ENCODE measurements at regions not wholly inside any gene's neighbourhood (a gene's known extent, or its start where the extent isn't known, plus 50 kb on each side); places are given as distances from the start of the nearest gene placed in this dataset.

DNA sequence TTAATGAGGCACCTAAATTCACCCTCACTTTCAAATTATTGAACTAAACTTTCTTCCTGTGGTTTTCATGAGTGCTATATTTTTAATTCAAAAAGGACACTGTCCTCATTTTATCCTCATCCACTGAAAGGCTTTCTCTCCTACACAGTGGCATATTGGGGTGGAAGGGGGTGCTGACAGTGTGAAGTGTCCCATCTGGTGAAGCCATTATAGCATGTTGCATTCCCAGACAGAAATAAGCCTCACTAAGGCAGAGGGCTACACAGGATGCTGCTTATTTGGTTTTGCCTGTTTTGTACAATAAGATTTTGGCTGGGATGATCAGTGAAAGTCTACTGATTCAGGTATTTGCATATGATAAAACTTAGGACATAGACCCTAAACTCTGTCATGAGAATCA is 82.4 kb upstream of the INHBA start:
- H3K36me3 Mint-ChIP-seq (ENCODE audit: low read depth) = no peaks in the 10 kb centered on the region
- no peak overlapping the region for H3K27ac Mint-ChIP-seq
- no peak overlapping the region for H3K4me3 Mint-ChIP-seq
- H3K27me3 Mint-ChIP-seq (ENCODE audit: low read depth) = peaks cover 3% of the 10 kb centered on the region
- H3K4me1 Mint-ChIP-seq (ENCODE audit: low read depth) = no peaks in the 10 kb centered on the region
- peaks cover 4% of the 10 kb centered on the region for H3K9me3 Mint-ChIP-seq

DNA sequence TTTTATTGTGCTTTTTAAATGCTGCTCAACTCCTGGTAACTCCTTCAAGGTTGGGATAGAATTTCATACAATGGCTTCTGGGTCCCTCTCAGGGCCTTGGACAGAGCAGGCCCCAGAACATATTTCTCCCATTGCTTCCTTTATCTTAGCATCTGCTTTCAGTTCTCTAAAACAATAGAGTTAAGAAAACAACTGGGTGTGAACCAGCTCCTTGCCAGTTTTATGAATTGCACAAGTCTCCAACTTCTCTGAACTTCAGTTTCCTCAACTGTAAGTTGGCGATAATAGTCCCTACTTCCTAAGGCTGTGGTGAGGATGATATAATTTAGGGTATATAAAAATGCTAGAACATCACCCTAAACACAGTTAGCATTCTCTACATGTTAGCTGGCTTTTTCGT is 77.0 kb upstream of the INHBA start:
- H3K9me3 Mint-ChIP-seq = peaks cover 4% of the 10 kb centered on the region
- no peaks in the 10 kb centered on the region for H3K36me3 Mint-ChIP-seq (ENCODE audit: low read depth)
- H3K4me3 Mint-ChIP-seq = no peak overlapping the region
- no peak overlapping the region for H3K27ac Mint-ChIP-seq
- no peaks in the 10 kb centered on the region for H3K4me1 Mint-ChIP-seq (ENCODE audit: low read depth)
- no peaks in the 10 kb centered on the region for H3K27me3 Mint-ChIP-seq (ENCODE audit: low read depth)

DNA sequence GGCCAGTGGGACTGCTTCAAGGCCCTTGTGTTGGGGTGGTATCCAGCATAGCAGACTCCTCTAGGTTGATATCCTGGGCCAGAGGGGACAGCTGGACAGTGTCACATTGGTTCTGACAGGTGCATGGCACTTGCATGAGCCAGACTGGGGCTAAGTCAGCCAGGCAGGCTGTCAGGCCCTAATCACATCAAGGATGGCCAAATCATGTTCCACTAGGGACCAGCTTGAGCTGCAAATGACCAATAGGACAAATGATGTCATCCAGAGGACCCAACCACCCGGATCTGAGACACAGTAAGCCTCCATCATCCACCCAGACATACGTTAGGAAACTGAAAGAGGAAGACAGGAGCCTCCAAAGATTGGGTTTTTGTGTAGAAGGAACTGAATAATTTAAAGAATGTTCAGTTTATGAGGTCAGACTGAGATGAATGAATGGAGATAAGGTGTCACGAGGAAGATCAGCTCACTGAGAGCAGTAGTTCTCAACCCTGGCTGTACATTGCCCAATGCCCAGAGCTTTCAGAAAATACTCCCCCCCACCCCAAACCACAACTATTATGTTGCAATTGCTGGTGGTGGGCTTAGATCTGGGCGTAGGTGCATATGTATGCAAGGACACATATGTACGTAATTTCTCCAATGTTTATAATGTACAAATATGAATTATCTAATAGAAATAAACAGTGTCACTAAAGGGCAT is 75.2 kb upstream of the INHBA start:
- no peaks in the 10 kb centered on the region for H3K27me3 Mint-ChIP-seq (ENCODE audit: low read depth)
- H3K4me3 Mint-ChIP-seq = no peak overlapping the region
- H3K36me3 Mint-ChIP-seq (ENCODE audit: low read depth) = no peaks in the 10 kb centered on the region
- H3K9me3 Mint-ChIP-seq = peaks cover 4% of the 10 kb centered on the region
- H3K27ac Mint-ChIP-seq = no peak overlapping the region
- H3K4me1 Mint-ChIP-seq (ENCODE audit: low read depth) = no peaks in the 10 kb centered on the region

DNA sequence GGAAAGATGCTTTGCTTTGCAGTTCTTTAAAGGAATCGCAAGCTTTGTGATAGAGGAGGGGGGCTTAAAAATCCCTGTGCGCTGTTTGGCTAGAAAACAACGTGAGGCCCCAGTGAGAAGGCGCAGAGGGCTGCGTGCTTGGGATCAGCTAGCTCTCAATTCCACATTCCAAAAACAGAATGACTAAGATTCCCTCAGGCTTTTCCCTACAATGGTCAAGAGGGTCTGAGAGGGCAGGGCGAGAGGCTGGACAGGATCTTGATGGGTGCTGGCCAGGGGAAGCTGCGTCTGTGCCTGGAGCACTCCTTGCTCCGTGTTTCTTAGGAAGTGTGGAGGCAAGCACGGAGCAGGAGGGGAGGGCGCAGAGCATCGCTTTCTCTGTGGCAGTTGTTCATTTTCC is 72.1 kb upstream of the INHBA start:
- no peak overlapping the region for H3K27ac Mint-ChIP-seq
- no peaks in the 10 kb centered on the region for H3K4me1 Mint-ChIP-seq (ENCODE audit: low read depth)
- H3K4me3 Mint-ChIP-seq = no peak overlapping the region
- peaks cover 4% of the 10 kb centered on the region for H3K9me3 Mint-ChIP-seq
- H3K27me3 Mint-ChIP-seq (ENCODE audit: low read depth) = no peaks in the 10 kb centered on the region
- H3K36me3 Mint-ChIP-seq (ENCODE audit: low read depth) = no peaks in the 10 kb centered on the region

DNA sequence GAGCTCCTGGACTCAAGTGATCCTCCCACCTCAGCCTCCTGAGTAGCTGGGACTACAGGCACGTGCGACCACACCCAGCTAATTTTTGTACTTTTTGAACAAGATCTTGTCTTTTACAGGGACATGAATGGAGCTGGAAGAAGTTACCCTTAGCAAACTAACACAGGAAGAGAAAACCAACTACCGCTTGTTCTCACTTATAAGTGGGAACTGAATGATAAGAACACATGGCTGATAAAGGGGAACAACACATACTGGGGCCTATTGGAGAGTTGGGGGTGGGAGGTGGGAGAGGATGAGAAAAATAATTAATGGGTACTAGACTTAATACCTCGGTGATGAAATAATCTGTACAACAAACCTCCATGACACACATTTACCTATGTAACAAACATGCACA is 70.9 kb upstream of the INHBA start:
- no peak overlapping the region for H3K27ac Mint-ChIP-seq
- no peak overlapping the region for H3K4me3 Mint-ChIP-seq
- H3K4me1 Mint-ChIP-seq (ENCODE audit: low read depth) = no peaks in the 10 kb centered on the region
- no peaks in the 10 kb centered on the region for H3K36me3 Mint-ChIP-seq (ENCODE audit: low read depth)
- H3K9me3 Mint-ChIP-seq = peaks cover 9% of the 10 kb centered on the region
- H3K27me3 Mint-ChIP-seq (ENCODE audit: low read depth) = no peaks in the 10 kb centered on the region

DNA sequence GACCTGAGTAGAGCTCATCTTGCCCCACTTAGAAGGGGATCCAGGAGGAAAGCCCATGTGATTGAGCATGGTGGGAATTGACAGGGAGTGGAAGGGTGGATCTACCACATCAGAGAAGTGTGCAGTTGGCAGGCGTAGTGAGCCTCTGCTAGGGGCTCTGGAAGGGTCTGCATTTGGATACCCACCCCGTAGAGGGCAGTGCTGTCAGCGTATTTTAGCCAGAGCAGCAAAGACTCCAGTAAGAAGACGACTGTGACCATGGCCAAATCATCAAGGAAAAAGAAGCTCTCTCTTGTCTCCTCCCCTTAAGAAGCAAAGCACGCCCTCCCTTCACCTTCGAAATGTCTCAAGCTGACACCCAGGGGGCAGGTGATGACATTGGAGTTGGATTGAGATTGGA is 68.8 kb upstream of the INHBA start:
- no peak overlapping the region for H3K4me3 Mint-ChIP-seq
- H3K27ac Mint-ChIP-seq = no peak overlapping the region
- H3K36me3 Mint-ChIP-seq (ENCODE audit: low read depth) = no peaks in the 10 kb centered on the region
- no peaks in the 10 kb centered on the region for H3K4me1 Mint-ChIP-seq (ENCODE audit: low read depth)
- H3K9me3 Mint-ChIP-seq = peaks cover 11% of the 10 kb centered on the region
- no peaks in the 10 kb centered on the region for H3K27me3 Mint-ChIP-seq (ENCODE audit: low read depth)

DNA sequence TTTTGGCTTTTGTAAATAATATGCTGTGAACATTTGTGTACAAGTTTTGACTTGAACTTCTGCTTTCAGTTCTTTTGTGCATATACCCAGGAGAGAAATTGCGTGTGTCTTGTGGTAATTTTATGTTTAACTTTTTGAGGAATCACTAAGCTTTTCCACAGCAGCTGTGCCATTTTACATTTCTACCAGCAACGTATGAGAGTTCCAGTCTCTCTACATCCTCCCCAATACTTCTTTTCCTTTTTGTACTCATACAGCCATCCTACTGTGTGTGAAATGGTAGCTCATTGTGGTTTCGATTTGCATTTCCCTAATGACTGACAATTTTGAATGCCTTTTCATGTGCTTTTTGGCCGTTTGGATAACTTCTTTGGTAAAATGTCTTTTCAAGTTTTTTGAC is 66.3 kb upstream of the INHBA start:
- no peaks in the 10 kb centered on the region for H3K36me3 Mint-ChIP-seq (ENCODE audit: low read depth)

DNA sequence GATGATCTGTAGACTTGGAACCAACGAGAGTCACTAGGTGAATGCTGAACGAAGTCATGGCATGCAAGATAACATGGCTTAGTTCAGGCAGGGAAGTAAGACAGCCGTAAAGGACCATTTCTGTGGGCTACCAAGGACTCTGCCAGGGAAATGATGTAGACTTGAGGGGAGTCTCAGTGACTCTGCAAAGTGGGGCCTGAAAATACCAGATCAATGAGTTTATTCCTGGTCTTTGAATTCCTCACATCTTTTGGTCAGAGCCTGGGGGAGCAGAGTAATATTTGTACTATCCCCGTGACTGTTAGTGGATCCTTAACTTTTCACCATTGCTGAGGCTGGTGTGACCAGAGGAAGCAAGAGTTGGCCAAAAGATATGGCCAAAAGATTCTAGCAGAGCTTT is 60.7 kb upstream of the INHBA start:
- peaks cover 16% of the 10 kb centered on the region for H3K9me3 Mint-ChIP-seq
- H3K36me3 Mint-ChIP-seq (ENCODE audit: low read depth) = no peaks in the 10 kb centered on the region
- no peaks in the 10 kb centered on the region for H3K27me3 Mint-ChIP-seq (ENCODE audit: low read depth)
- no peak overlapping the region for H3K4me3 Mint-ChIP-seq
- H3K4me1 Mint-ChIP-seq (ENCODE audit: low read depth) = no peaks in the 10 kb centered on the region
- H3K27ac Mint-ChIP-seq = no peak overlapping the region

More for the DNA sequence above, 66.3 kb upstream of the INHBA start:
- Mint-ChIP-seq H3K4me3 (no peak overlapping the region), H3K27me3 (ENCODE audit: low read depth) (no peaks in the 10 kb centered on the region), H3K4me1 (ENCODE audit: low read depth) (no peaks in the 10 kb centered on the region), H3K27ac (no peak overlapping the region), H3K9me3 (peaks cover 11% of the 10 kb centered on the region)

DNA sequence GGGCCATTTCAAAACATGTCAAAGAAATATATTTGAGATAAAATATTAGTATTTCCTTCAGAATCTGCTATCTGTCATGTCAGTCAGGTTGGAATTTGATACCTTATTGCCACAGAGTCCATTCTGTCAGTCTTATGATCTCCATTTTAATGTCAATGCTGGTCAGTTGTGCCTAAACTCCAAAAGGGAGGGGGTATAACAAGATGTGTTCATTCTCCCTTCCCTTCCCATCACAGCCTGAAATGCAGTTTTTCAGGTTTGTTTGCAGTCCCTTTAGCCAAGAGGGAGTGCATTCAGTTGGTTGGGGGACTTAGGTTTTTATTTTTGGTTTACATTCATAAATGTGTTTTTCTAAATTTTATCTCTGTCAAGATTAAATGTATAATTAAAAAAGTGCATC is 59.8 kb upstream of the INHBA start:
- Mint-ChIP-seq H3K9me3 (peaks cover 19% of the 10 kb centered on the region), H3K27me3 (ENCODE audit: low read depth) (no peaks in the 10 kb centered on the region), H3K4me3 (no peak overlapping the region), H3K27ac (no peak overlapping the region), H3K4me1 (ENCODE audit: low read depth) (no peaks in the 10 kb centered on the region), H3K36me3 (ENCODE audit: low read depth) (no peaks in the 10 kb centered on the region)

DNA sequence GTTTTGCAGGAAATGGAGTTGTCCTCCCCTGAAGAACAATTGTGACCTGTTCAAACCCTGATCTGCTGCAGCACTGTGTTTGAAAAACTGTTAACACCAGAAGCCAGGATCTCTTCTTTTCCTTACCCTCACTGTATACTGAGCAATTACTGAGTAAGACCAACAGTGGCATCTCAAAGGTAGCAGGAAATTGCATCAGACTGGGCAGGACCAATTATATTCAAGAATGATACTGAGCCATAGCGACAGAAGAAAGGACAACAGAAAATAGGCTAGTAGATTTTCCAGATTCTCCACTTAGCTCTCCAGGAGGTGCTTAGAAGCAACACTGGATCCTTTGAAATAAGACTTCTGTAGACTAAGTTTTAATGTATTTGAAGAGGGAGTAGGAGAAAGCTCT is 57.4 kb upstream of the INHBA start:
- H3K4me3 Mint-ChIP-seq = no peak overlapping the region
- peaks cover 29% of the 10 kb centered on the region for H3K9me3 Mint-ChIP-seq
- no peaks in the 10 kb centered on the region for H3K36me3 Mint-ChIP-seq (ENCODE audit: low read depth)
- H3K4me1 Mint-ChIP-seq (ENCODE audit: low read depth) = no peaks in the 10 kb centered on the region
- H3K27me3 Mint-ChIP-seq (ENCODE audit: low read depth) = no peaks in the 10 kb centered on the region
- H3K27ac Mint-ChIP-seq = no peak overlapping the region

DNA sequence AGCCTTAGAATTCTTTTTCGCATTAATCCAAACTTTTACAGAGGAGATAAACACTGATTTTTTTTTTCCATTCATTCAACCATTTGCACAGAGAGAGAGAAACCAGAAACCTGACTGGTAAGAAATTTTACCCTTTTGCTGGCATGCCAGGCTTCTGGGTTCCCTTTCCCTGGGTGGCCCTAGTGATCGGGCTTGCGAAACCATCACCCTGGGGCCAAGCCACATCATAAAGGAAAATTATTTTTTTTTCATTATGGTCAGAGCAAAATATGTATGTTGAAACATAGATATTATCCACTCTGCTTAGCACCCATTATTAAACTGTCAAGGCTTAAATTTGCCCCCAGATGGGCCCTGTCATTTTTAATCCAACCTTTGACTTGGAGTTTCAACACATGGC is 55.4 kb upstream of the INHBA start:
- Mint-ChIP-seq H3K27ac (no peak overlapping the region), H3K27me3 (ENCODE audit: low read depth) (no peaks in the 10 kb centered on the region), H3K36me3 (ENCODE audit: low read depth) (no peaks in the 10 kb centered on the region), H3K4me3 (no peak overlapping the region), H3K4me1 (ENCODE audit: low read depth) (no peaks in the 10 kb centered on the region), H3K9me3 (peaks cover 35% of the 10 kb centered on the region)

DNA sequence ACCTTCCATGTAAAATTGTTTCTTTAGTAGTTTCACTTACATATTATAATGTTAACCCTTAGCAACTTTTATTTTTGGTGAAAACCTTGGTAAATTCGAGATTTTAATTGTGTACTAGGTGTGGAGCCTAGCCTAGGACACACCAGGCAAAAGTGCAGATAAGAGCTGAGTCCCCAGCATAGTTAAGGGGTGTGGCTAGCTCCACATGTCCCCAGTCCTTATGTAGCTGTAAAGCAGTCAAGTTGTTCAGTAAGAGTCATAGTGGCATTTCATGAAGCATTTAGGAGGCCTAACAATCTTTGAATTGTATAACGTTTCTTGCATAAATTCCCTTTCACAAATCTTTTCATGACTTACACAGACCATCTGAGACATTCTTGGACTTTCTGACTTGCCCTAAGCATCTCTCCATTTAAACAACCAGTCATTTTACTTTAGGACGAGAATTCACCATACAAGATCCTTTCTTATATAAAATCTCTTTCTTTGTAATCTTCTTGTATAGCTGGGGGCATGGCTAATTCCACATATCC is 53.8 kb upstream of the INHBA start:
- Mint-ChIP-seq H3K36me3 (ENCODE audit: low read depth) (no peaks in the 10 kb centered on the region), H3K4me1 (ENCODE audit: low read depth) (no peaks in the 10 kb centered on the region), H3K27ac (no peak overlapping the region), H3K27me3 (ENCODE audit: low read depth) (no peaks in the 10 kb centered on the region), H3K4me3 (no peak overlapping the region), H3K9me3 (peaks cover 33% of the 10 kb centered on the region)

DNA sequence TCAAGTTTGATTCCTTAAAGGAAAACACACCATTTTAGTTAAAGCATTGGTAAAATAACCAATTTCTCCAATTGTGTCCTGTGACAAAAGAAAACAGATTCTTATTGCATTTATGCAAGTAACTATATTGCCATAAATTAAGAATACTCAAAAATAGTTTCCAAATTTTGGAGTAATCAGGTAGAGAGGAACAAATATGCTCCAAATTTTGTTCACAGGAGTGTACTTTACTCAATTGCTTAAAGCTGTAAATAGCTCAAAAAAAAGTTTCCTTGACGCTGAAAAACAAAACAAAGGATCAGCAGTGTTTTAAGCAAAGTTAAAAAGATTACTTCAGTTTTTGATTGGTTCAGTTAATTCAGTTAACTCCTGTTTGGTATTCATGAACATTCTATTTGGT is 52.2 kb upstream of the INHBA start:
- Mint-ChIP-seq H3K9me3 (peaks cover 33% of the 10 kb centered on the region), H3K4me1 (ENCODE audit: low read depth) (no peaks in the 10 kb centered on the region), H3K27ac (no peak overlapping the region), H3K36me3 (ENCODE audit: low read depth) (no peaks in the 10 kb centered on the region), H3K27me3 (ENCODE audit: low read depth) (no peaks in the 10 kb centered on the region), H3K4me3 (no peak overlapping the region)

DNA sequence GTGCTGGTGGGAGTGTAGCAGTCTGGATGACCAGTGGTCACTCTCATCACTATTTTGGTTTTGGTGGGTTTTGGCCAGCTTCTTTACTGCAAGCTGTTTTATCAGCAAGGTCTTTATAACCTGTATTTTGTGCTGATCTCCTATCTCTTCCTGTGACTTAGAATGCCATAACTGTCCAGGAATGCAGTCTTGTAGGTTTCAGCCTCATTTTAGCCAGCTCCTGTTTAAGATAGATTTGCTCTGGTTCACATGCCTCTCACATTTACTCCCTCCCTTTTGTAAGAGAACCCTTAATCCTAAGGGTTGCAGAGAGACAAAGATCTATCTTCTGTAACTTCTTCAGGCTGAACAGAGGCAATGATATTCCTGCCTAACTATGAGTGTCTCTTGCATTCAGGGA is 51.2 kb upstream of the INHBA start:
- no peak overlapping the region for H3K27ac Mint-ChIP-seq
- H3K4me1 Mint-ChIP-seq (ENCODE audit: low read depth) = no peaks in the 10 kb centered on the region
- H3K9me3 Mint-ChIP-seq = peaks cover 29% of the 10 kb centered on the region
- H3K27me3 Mint-ChIP-seq (ENCODE audit: low read depth) = no peaks in the 10 kb centered on the region
- no peaks in the 10 kb centered on the region for H3K36me3 Mint-ChIP-seq (ENCODE audit: low read depth)
- no peak overlapping the region for H3K4me3 Mint-ChIP-seq
